Neural progenitor cell (in vitro differentiated cells): ENCODE measurements at regions not wholly inside any gene's neighbourhood (a gene's known extent, or its start where the extent isn't known, plus 50 kb on each side); places are given as distances from the start of the nearest gene placed in this dataset.

Experiments used
- CTCF ChIP-seq: fragments of 200-600 bp; sonication (generic); IDR thresholded peaks from 2 replicates; pipeline ENCODE4 v1.5.1; 2017; ENCODE audit warnings: antibody characterized with exemption, mild to moderate bottlenecking
- EZH2 ChIP-seq: fragments of 200-600 bp; sonication (generic); IDR thresholded peaks from 2 replicates; pipeline ENCODE4 v1.6.1; 2017; ENCODE audit warnings: antibody characterized with exemption, mild to moderate bottlenecking, moderate library complexity

DNA sequence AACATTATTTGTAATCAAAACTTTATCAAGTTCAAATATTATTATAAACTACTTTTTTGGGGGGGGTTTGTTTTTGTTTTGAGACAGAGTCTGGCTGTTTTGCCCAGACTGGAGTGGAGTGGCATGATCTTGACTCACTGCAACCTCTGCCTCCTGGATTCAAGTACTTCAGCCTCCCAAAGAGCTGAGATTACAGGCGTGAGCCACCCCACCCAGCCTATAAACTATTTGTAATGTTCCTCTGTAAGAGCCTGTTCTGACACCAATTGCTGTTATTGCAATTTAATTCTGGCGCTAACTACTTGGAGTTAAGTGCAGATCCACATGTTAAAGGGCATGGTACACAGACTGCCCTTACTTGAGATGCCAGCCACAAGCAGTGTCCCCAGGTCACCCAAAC lies 478.1 kb upstream of the NRP1 start:
- TF ChIP-seq CTCF (no peak), EZH2 (no peak)
